HG03558 (cell line): ENCODE measurements at regions not wholly inside any gene's neighbourhood (a gene's known extent, or its start where the extent isn't known, plus 50 kb on each side); places are given as distances from the start of the nearest gene placed in this dataset.

Experiments used
- ATAC-seq: cut with Tn5 transposase; IDR thresholded peaks from one replicate; pipeline ENCODE4 v1.9.1; 2021; ENCODE audit warnings: moderate number of reproducible peaks; ENCODE audit not compliant: unreplicated experiment; ENCODE audit errors: extremely low read depth

DNA sequence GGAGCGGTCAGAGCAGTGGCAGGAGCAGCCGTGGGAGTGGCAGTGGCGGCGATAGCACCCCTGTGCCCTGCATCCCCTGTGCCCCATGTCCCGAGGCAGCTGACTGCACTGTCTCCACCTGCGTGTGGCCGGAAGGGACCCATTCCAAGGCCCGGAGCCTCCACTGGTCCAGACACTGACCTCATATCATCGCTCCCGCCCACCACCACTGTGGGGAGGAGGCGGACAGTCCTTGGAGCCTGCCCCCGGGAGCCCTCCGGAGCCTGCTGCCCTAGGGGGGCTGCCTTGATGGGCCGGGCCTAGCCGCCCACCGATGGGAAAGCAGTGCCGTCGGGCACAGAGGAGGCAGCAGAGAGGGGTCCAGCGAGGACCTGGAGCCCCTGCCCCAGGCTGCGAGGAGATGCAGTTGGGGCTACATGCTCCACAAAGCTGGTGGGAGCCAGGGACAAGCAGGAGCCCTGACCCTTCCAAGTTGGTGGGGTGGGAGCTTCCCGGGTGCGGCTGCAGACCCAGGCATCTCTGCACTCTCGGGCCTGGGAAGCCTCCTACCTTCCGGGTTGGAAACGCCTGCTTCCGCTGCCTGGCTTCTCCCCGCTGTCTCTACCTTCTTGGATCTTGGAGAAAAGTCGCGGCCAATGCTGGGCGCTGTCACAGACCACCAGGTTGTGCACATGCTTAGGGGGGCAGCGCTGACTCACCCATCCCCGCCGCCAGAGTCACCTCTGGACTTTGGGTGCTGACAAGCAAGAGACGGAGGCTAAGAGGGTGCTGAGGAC, 283.2 kb upstream of the ROBO1 start:
- ATAC-seq, result no peak

GRCh38 chr3:80043226-80043625, 275.4 kb upstream of the ROBO1 start:
- ATAC-seq, result no peak

- no peak for ATAC-seq
These were observed 272.3 kb upstream of the ROBO1 start for GRCh38 chr3:80040067-80040466.

- ATAC-seq, result no peak
These were observed 268.4 kb upstream of the ROBO1 start for GRCh38 chr3:80036176-80036575.

- no peak for ATAC-seq
These were observed 267.2 kb upstream of the ROBO1 start for GRCh38 chr3:80035021-80035420.

- no peak for ATAC-seq
These were observed 255.2 kb upstream of the ROBO1 start for GRCh38 chr3:80023010-80023409.

- ATAC-seq, result no peak
These were observed 250.6 kb upstream of the ROBO1 start for GRCh38 chr3:80018375-80018774.

- no peak for ATAC-seq
These were observed 249.6 kb upstream of the ROBO1 start for GRCh38 chr3:80017369-80017768.

- ATAC-seq, result no peak
These were observed 246.8 kb upstream of the ROBO1 start for GRCh38 chr3:80014576-80014975.

GRCh38 chr3:80010021-80010571, 242.3 kb upstream of the ROBO1 start:
- no peak for ATAC-seq

GRCh38 chr3:80007522-80007921, 239.7 kb upstream of the ROBO1 start:
- no peak for ATAC-seq

GRCh38 chr3:80006315-80006714, 238.5 kb upstream of the ROBO1 start:
- ATAC-seq, result no peak

- ATAC-seq, result no peak
These were observed 232.2 kb upstream of the ROBO1 start for GRCh38 chr3:80000022-80000421.

DNA sequence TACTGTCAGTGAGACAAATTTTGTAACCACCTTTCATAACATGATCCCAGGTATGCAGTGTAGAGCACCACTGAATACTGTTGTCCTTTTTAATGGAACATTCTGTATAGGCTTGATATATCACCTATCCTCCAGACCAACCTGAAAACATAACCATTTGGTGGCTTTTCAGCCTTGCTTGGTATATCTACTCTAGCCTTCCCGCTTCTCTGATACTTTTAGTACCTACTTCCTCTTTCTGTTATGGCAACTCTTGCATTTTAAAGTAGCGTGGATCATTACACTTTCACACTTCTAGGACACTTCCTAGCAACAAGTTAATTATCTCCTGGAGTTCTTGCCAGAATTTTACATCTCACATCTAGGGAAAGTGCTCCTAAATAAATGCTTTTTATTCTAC, 226.6 kb upstream of the ROBO1 start:
- no peak for ATAC-seq

DNA sequence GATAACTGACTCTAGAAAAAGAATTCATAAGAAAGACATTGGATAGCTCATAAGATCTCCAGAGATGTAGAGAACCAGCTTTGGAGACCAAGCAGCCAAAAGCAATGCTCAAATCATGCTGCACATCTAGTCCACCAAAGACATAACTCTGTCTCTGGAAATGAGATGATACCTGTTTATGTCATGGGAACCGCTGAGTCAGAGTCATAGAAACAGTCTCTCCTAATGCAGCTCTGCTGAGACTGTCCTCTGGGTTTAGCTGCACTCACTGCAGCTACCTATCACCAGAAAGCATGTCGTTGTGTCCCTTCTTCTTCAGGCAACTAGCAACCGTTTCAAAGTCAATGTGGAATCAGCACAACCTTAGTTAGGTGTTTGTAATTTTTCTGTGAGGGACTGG, 218.5 kb upstream of the ROBO1 start:
- no peak for ATAC-seq

DNA sequence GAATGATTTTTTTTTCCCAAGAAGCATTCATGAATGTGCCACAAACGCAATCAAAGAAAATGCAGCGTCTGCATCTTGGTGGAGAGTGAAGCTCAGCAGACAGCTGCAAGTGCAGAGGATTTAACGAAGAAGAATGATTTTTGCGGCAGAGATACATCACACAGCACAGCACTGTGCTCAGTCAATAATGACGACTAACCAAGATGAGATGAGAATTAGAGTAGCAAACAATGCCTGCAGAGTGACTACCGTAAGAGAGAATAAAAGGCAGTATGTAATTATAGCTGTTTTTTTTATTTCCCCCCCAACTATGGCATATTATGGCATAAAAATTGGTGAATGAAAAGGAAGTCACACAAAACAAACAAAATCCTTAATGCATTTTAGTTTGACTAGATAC, 218.0 kb upstream of the ROBO1 start:
- no peak for ATAC-seq

DNA sequence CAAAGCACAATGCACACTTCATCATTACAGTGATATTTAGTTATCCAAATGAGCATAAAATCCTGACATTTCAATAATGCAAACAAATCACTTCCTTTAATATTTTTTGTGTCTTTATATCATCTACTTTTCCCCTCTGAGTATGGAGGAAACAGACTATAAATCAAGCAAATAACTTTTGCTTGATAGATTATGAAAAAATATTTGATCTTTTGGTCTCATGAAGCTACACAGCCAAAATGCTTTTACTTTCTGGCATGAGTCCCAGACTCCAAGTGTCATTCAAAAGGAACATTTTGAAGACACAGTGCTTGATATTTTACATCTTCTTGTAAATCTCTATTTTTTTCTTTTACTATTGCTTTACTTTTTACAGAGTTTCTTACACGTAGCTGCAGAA, 215.3 kb upstream of the ROBO1 start:
- ATAC-seq, result no peak

- ATAC-seq, result no peak
These were observed 212.2 kb upstream of the ROBO1 start for GRCh38 chr3:79979990-79980389.

- ATAC-seq, result no peak
These were observed 208.7 kb upstream of the ROBO1 start for GRCh38 chr3:79976466-79976865.

DNA sequence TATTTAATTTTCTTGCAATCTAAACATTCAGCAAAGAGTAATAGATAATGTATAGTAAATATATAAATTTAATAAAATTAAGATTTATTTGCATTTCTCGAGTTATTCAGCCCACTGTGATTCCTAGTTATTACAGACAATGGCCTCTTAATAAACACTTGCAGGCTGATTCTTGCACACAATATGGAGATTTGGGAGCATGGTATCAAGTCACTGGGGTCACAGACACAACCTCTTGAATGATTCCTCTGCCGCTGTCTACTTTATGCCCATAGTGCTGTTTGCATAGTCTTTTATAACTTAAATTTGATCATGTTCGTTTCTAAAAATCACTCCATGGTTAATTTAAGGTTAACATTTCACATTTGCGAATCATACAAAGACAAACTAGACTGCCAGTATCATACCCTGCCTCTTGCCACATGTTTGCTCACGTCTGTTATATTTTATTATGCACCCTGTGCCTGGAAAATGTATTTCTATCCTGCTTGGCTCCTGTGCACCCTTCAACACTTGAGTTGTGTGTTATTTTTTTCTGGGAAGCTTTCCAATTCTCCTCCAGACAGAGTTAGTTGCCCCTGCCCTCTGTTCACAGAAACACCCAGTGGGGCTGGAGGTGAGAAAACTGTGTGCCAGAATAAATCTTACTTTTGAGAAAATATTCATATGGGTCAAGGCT, 206.3 kb upstream of the ROBO1 start:
- ATAC-seq, result no peak

- no peak for ATAC-seq
These were observed 205.7 kb upstream of the ROBO1 start for GRCh38 chr3:79973482-79973881.

DNA sequence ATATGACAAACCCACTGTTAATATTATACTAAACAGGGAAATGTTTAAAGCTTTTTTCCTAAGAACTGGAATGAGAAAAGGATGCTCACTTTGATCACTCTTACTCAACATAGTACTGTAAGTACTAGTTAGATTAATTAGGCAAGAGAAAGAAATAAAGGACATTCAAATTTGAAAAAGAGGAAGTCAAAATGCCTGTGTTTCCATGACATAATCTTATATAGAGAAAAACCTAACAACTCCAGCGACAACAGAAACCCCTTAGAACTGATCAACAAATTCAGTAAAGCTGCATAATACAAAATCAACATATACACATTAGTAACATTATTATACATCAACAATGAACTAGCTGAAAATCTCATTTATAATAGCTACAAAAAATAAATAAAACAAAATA, 200.6 kb upstream of the ROBO1 start:
- no peak for ATAC-seq
